ENCODE measurements at regions not wholly inside any gene's neighbourhood (a gene's known extent, or its start where the extent isn't known, plus 50 kb on each side); places are given as distances from the start of the nearest gene placed in this dataset.

DNA sequence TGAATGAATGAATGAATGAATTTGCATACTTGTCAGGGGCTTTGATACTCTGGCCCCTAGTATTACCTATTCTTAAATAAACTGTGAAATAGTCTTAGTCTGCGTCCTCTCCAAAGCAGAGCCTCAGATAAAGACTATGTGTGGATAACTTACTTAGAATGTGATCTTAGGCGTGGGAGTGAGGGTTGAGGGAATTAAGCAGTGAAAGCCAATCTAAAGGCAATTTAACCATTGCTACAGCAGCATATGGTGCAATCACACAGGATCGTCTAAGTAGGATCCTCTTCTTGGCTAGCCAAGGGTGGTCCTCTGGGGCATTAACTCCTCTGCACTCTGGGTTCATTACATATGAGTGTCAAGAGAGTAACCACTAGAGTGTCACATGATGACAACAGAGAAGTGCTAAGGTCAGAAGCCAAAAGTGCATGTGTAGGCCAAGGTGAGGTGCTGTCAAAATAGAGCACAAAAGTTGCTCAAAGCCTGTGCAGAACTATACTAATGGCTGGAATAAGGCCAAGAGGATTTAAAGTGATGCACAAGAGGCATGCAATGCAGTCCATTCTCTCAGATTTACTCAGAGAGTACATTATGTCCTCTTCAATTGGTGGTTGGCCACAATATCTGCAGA is 274.4 kb upstream of the SEMA6A start:
- Mint-ChIP-seq H3K27ac (ENCODE audit: unreplicated experiment) (no peak overlapping the region), H3K27me3 (ENCODE audit: unreplicated experiment) (no peaks in the 10 kb centered on the region), H3K9me3 (ENCODE audit: low read depth, unreplicated experiment) (no peaks in the 10 kb centered on the region), H3K4me1 (ENCODE audit: low read depth, unreplicated experiment) (no peaks in the 10 kb centered on the region), H3K36me3 (ENCODE audit: insufficient read depth, unreplicated experiment) (no peaks in the 10 kb centered on the region), H3K4me3 (ENCODE audit: low read depth, unreplicated experiment) (no peak overlapping the region)
- no peak for DNase-seq
- CTCF ChIA-PET: no interaction called here
- no peak for TF ChIP-seq CTCF (IDR thresholded peaks at IDR 0.05; ENCODE audit: unreplicated experiment)
- intact Hi-C loops (cut with micrococcal nuclease; ENCODE audit: unreplicated experiment): no loop called here
- BruUV-seq (replicated peaks): no TSS peak

DNA sequence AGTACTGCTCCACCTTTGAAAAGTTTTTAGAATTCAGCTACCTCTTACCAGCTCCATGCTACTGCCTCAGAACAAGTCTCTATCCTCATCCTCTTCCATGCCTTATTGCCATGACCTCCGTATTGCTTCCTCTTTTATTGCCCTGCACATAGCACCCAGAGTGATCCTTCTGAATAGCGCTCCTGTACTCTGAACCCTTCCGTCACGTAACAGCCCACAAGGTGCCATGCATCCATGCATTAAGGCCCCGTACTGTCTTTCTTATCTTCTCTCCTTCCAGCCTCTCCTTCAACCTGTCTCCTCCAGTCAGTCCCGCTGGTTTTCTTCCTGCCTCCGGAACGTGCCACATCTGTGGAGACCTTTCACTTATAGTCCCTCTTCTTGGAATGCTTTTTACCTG is 273.3 kb upstream of the SEMA6A start:
- no TSS peak for BruUV-seq (replicated peaks)
- Mint-ChIP-seq H3K9me3 (ENCODE audit: low read depth, unreplicated experiment) (no peaks in the 10 kb centered on the region), H3K36me3 (ENCODE audit: insufficient read depth, unreplicated experiment) (no peaks in the 10 kb centered on the region), H3K27me3 (ENCODE audit: unreplicated experiment) (no peaks in the 10 kb centered on the region), H3K4me3 (ENCODE audit: low read depth, unreplicated experiment) (no peak overlapping the region), H3K4me1 (ENCODE audit: low read depth, unreplicated experiment) (no peaks in the 10 kb centered on the region), H3K27ac (ENCODE audit: unreplicated experiment) (no peak overlapping the region)
- CTCF ChIA-PET: no interaction called here
- DNase-seq: no peak
- no peak for TF ChIP-seq CTCF (IDR thresholded peaks at IDR 0.05; ENCODE audit: unreplicated experiment)
- intact Hi-C loops (cut with micrococcal nuclease; ENCODE audit: unreplicated experiment): no loop called here

DNA sequence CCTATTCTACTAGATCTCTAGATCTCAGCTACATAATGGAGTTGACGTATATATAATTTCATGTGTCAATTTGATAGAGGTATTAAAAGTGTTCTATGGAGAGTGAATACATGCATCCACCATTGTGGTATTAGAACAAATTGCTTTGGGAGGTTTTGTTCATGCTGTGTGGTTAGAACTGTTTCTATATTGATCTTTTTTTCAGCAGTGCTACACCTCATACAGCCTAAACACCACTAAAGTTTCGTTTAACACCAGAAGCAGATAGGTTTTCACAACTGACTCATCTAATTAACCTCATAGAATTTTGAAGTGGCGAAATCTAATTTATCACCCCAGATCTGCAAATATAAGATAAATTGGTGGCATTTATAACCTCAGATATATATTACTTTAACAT is 269.4 kb upstream of the SEMA6A start:
- Mint-ChIP-seq H3K27me3 (ENCODE audit: unreplicated experiment) (no peaks in the 10 kb centered on the region), H3K36me3 (ENCODE audit: insufficient read depth, unreplicated experiment) (no peaks in the 10 kb centered on the region), H3K9me3 (ENCODE audit: low read depth, unreplicated experiment) (no peaks in the 10 kb centered on the region), H3K27ac (ENCODE audit: unreplicated experiment) (no peak overlapping the region), H3K4me1 (ENCODE audit: low read depth, unreplicated experiment) (no peaks in the 10 kb centered on the region), H3K4me3 (ENCODE audit: low read depth, unreplicated experiment) (no peak overlapping the region)
- DNase-seq: no peak
- intact Hi-C loops (cut with micrococcal nuclease; ENCODE audit: unreplicated experiment): no loop called here
- TF ChIP-seq CTCF (IDR thresholded peaks at IDR 0.05; ENCODE audit: unreplicated experiment): no peak
- CTCF ChIA-PET: no interaction called here
- BruUV-seq (replicated peaks): no TSS peak

- Mint-ChIP-seq H3K4me3 (ENCODE audit: low read depth, unreplicated experiment) (no peak overlapping the region), H3K27me3 (ENCODE audit: unreplicated experiment) (no peaks in the 10 kb centered on the region), H3K27ac (ENCODE audit: unreplicated experiment) (no peak overlapping the region), H3K36me3 (ENCODE audit: insufficient read depth, unreplicated experiment) (no peaks in the 10 kb centered on the region), H3K9me3 (ENCODE audit: low read depth, unreplicated experiment) (no peaks in the 10 kb centered on the region), H3K4me1 (ENCODE audit: low read depth, unreplicated experiment) (no peaks in the 10 kb centered on the region)
- intact Hi-C loops (cut with micrococcal nuclease; ENCODE audit: unreplicated experiment): no loop called here
- DNase-seq: no peak
- TF ChIP-seq CTCF (IDR thresholded peaks at IDR 0.05; ENCODE audit: unreplicated experiment): no peak
- CTCF ChIA-PET: no interaction called here
- BruUV-seq (replicated peaks): no TSS peak
Observed at GRCh38 chr5:116842514-116842961, 267.9 kb upstream of the SEMA6A start.
